Thoracic aorta (tissue), 2 donors: ENCODE measurements at regions not wholly inside any gene's neighbourhood (a gene's known extent, or its start where the extent isn't known, plus 50 kb on each side); places are given as distances from the start of the nearest gene placed in this dataset.

ENCODE experiments used
- ATAC-seq: fragments of 150-250 bp; one replicate; pipeline ENCODE4 v1.8.0; 2017; ENCODE audit warnings: low read depth; ENCODE audit not compliant: insufficient number of reproducible peaks, low FRiP score
- DNase-seq: peaks from one replicate; pipeline ENCODE4 v3.0.0-alpha.2; 2020; ENCODE audit warnings: low spot score
- H3K27ac ChIP-seq, 2 donors: fragments of 200-600 bp; sonication (generic); 1 replicate in 1 of 2; 2 replicates in 1 of 2; pipeline ENCODE4 v1.5.1; 2016; ENCODE audit warnings: mild to moderate bottlenecking in 2 of 2, moderate library complexity in 2 of 2
- H3K27me3 ChIP-seq: fragments of 200-600 bp; sonication (generic); replicated peaks from 2 replicates; pipeline ENCODE4 v1.6.0; 2016; ENCODE audit warnings: mild to moderate bottlenecking; ENCODE audit not compliant: insufficient read depth
- H3K36me3 ChIP-seq: fragments of 200-600 bp; sonication (generic); one replicate; pipeline ENCODE4 v1.5.1; 2016
- H3K4me1 ChIP-seq, 2 donors: fragments of 200-600 bp; sonication (generic); 1 replicate in 1 of 2; 2 replicates in 1 of 2; pipeline versions ENCODE4 v1.5.1 to v1.6.0; 2016; ENCODE audit warnings: low read depth in 2 of 2, mild to moderate bottlenecking in 1 of 2; ENCODE audit not compliant: control insufficient read depth in 1 of 2
- H3K4me3 ChIP-seq: fragments of 200-600 bp; sonication (generic); 2 replicates; pipeline ENCODE4 v1.5.1; 2016; ENCODE audit warnings: mild to moderate bottlenecking
- H3K9me3 ChIP-seq: fragments of 200-600 bp; sonication (generic); 2 replicates; pipeline ENCODE4 v1.5.1; 2016
- TF ChIP-seq, protein P1 (sequence below): fragments of 200-600 bp; sonication (generic); IDR thresholded peaks from one replicate; pipeline ENCODE4 v1.5.1; 2019; ENCODE audit warnings: antibody characterized with exemption

DNA sequence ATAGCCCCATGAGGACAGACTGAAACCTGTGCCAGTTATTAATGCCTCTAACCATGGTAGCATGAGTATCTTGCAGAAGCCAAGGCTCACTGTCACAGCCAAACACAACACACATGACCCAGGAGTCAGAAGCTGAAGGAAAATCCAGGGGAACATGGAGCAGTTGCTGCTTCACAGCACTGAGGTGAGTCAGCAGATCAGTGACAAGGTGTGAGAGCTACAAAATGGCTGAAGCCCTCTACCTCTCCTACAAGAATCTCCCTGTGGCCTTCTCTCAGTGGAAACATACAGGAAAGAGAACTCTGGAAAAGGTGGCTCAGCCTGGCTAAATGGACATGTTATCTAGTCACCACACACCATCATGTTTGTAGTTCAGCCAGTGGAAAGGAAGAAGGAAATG lies 93.5 kb downstream of the NAB1 start:
- TF ChIP-seq, protein P1, sequence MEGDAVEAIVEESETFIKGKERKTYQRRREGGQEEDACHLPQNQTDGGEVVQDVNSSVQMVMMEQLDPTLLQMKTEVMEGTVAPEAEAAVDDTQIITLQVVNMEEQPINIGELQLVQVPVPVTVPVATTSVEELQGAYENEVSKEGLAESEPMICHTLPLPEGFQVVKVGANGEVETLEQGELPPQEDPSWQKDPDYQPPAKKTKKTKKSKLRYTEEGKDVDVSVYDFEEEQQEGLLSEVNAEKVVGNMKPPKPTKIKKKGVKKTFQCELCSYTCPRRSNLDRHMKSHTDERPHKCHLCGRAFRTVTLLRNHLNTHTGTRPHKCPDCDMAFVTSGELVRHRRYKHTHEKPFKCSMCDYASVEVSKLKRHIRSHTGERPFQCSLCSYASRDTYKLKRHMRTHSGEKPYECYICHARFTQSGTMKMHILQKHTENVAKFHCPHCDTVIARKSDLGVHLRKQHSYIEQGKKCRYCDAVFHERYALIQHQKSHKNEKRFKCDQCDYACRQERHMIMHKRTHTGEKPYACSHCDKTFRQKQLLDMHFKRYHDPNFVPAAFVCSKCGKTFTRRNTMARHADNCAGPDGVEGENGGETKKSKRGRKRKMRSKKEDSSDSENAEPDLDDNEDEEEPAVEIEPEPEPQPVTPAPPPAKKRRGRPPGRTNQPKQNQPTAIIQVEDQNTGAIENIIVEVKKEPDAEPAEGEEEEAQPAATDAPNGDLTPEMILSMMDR, result no peak
- no peak overlapping the region for H3K4me3 ChIP-seq
- peaks cover 0 to 6% of the 10 kb centered on the region in 2 donors for H3K4me1 ChIP-seq
- DNase-seq (no peak), ATAC-seq (no peak)
- no peaks in the 10 kb centered on the region for H3K9me3 ChIP-seq
- H3K27ac ChIP-seq, result no peak overlapping the region
- no peaks in the 10 kb centered on the region for H3K27me3 ChIP-seq
- H3K36me3 ChIP-seq, result no peaks in the 10 kb centered on the region

DNA sequence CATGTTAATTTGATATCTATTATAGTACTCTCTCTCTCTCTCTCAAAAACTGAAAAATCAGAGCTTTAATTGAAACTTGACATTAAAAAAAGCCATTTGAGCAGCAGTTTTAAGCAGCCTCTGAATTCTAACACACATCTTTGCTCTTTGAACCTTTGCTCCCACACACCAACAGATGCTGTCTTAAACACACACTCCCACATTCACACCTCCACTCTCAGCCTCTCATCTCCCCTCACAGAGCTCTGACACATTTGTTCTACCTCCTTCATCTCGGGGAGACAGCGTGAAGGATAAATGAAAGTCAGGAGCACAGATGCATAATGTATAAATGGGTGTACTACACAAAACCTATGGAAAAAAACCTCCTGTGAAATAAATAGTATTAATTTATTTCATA lies 95.2 kb downstream of the NAB1 start:
- Histone ChIP-seq H3K27ac (no peak overlapping the region), H3K4me1 (peaks cover 0 to 6% of the 10 kb centered on the region in 2 donors), H3K36me3 (no peaks in the 10 kb centered on the region), H3K9me3 (no peaks in the 10 kb centered on the region), H3K4me3 (no peak overlapping the region), H3K27me3 (no peaks in the 10 kb centered on the region)
- DNase-seq (no peak), ATAC-seq (no peak)
- TF ChIP-seq, protein P1, result no peak

DNA sequence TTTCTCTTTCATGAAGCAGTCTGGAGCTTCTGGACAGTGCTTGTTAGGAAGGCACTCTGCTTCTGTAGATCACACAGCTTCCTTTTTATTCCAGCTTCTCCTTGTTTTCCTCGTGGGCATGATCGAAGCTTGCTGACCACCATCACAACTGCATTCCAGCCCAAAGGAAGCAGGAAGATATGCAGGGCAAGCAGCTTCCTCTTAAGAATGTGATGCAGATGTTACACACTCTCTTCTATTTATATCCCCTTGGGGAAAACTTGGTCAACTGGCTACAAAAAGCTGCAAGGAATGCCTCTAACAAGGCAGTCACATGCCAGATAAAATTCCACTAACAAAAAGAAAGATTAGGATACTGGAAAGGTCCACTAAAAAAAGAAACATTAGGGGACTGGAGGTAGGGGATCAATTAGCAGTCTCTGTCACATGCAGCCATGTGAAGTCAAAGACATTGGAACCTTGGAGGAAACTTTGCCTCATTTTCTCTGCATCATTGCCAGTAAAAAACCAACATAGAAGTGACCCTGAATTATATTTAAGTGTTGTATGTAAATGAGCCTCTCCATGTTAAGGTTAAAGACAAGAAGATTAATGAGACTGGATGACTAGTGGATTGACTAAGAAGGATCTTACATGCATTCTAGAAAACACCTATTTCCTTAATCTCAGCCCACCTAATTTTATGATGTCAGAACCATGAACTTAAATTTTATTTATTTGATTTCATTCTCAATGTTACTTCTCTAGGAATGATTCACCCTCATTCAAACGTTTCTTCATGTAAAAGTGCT lies 98.3 kb downstream of the NAB1 start:
- TF ChIP-seq, protein P1, result no peak
- Histone ChIP-seq H3K9me3 (no peaks in the 10 kb centered on the region), H3K36me3 (no peaks in the 10 kb centered on the region), H3K27ac (no peak overlapping the region), H3K4me1 (peaks cover 0 to 6% of the 10 kb centered on the region in 2 donors), H3K4me3 (no peak overlapping the region), H3K27me3 (no peaks in the 10 kb centered on the region)
- ATAC-seq (no peak), DNase-seq (no peak)

DNA sequence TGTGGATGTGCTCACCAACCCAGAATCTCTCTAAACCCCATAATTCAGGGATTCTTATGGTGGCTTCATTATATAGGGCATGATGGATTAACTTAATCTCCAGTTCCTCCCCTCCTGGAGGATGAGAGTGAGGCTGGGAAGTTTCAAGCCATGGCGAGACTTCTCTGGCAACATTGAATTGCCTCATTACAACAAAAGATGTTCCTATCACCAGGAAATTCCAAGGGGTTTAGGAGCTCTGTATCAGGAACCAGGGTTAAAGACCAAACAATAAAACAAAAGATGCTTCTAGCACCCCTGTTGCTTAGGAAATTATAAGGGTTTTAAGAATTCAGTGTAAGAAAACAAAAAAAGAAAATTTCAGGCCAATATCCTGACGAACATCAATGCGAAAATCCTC lies 100.1 kb downstream of the NAB1 start:
- DNase-seq, result no peak
- H3K4me3 ChIP-seq, result no peak overlapping the region
- TF ChIP-seq, protein P1, result no peak
- no peaks in the 10 kb centered on the region for H3K27me3 ChIP-seq
- H3K4me1 ChIP-seq, result peaks cover 0 to 6% of the 10 kb centered on the region in 2 donors
- H3K27ac ChIP-seq, result no peak overlapping the region
- no peak for ATAC-seq
- H3K9me3 ChIP-seq, result no peaks in the 10 kb centered on the region
- no peaks in the 10 kb centered on the region for H3K36me3 ChIP-seq

DNA sequence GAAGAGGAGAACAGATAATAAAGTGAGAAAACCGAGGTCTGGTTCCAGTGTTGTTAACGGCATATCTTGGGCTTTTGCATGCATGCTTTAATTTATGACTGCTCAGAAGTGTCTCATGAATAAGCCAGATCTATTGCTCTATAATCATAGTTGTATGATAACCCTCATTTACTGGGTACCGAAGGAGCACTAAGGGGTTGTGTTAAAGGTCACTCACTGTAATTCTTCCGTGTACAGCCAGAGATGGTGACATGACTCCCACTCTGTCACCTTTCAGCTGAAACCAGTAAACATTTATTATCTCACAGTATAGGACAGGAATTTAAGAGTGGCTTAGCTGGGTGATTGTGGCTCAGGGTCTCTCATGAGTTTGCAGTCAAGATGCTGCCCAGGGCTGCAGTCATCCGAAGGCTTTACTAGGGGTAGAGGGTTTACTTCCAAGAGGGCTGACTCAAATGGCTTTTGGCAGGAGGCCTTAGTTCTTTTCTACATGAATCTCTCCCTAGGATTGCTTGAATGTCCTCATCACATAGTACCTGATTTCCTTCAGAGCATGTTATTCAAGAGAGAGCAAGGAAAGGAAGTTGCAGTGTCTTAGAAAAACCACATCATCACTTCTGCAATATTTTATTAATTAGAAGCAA lies 107.0 kb downstream of the NAB1 start:
- DNase-seq (no peak), ATAC-seq (no peak)
- no peaks in the 10 kb centered on the region for H3K36me3 ChIP-seq
- no peak overlapping the region for H3K4me3 ChIP-seq
- no peaks in the 10 kb centered on the region for H3K27me3 ChIP-seq
- TF ChIP-seq, protein P1, result no peak
- no peaks in the 10 kb centered on the region for H3K9me3 ChIP-seq
- H3K4me1 ChIP-seq, result no peaks in the 10 kb centered on the region
- H3K27ac ChIP-seq, result no peak overlapping the region
